Gastroesophageal sphincter (tissue), 3 donors: ENCODE measurements at regions not wholly inside any gene's neighbourhood (a gene's known extent, or its start where the extent isn't known, plus 50 kb on each side); places are given as distances from the start of the nearest gene placed in this dataset.

Experiments used
- CTCF ChIP-seq, 4 experiments: fragments of 200-600 bp in 2 of 4; fragments of 450-650 bp in 2 of 4; sonication (generic) in 1 of 4; IDR thresholded peaks; one replicate each; pipeline ENCODE4 v1.5.1; 2017 to 2019; ENCODE audit warnings: antibody characterized with exemption in 4 of 4, mild to moderate bottlenecking in 2 of 4, moderate library complexity in 2 of 4
- EP300 ChIP-seq: sonication (generic); formaldehyde crosslinking; IDR thresholded peaks from one replicate; pipeline ENCODE4 v1.6.1; 2017; ENCODE audit warnings: antibody characterized with exemption, mild to moderate bottlenecking
- POLR2A ChIP-seq, 2 donors: fragments of 450-650 bp; IDR thresholded peaks; one replicate each; pipeline ENCODE4 v1.6.1; 2017; ENCODE audit warnings: antibody characterized with exemption in 2 of 2, mild to moderate bottlenecking in 2 of 2, moderate library complexity in 1 of 2

- no peak for TF ChIP-seq CTCF (IDR thresholded peaks at IDR 0.05)
- no peak for TF ChIP-seq POLR2A (IDR thresholded peaks at IDR 0.05)
- TF ChIP-seq EP300 = no peak
Observed at GRCh38 chr3:104523136-104523535, 843.6 kb upstream of the ALCAM start.
